H1 (cell line): ENCODE measurements at regions not wholly inside any gene's neighbourhood (a gene's known extent, or its start where the extent isn't known, plus 50 kb on each side); places are given as distances from the start of the nearest gene placed in this dataset.

Experiments
- CTCF ChIA-PET: fragments of 300-600 bp; sonication (Branson Sonifier 250); formaldehyde crosslinking; loops from one replicate; lab custom pipeline; 2021; ENCODE audit not compliant: partially characterized antibody; lab: Charles Lee
- POLR2A ChIA-PET: fragments of 300-600 bp; sonication (Branson Sonifier 250); formaldehyde crosslinking; loops from one replicate; lab custom pipeline; 2021; ENCODE audit warnings: inconsistent platforms; ENCODE audit not compliant: partially characterized antibody; lab: Charles Lee
- DNase-seq, 2 experiments: peaks; one replicate each; pipeline versions ENCODE4 v3.0.0 to v3.0.0-alpha.2; 2010 to 2022; ENCODE audit warnings: low spot score in 2 of 2, low read depth in 1 of 2, mixed read lengths in 1 of 2
- FAIRE-seq: peaks from 2 replicates; lab custom pipeline; 2011; peaks lifted over from hg19 to GRCh38; lab: Jason Lieb, UNC
- H2AFZ ChIP-seq: 2 replicates; pipeline ENCODE4 v1.8.1; 2012; ENCODE audit warnings: low read length, inconsistent platforms
- H2AK5ac ChIP-seq: 2 replicates; pipeline ENCODE4 v1.6.1; 2013; ENCODE audit warnings: low read depth, low read length
- H2BK120ac ChIP-seq: replicated peaks from 2 replicates; pipeline ENCODE3; 2013; ENCODE audit warnings: low read depth, low read length, inconsistent platforms
- H2BK12ac ChIP-seq: 2 replicates; pipeline ENCODE4 v1.6.1; 2013; ENCODE audit warnings: low read depth, low read length
- H2BK15ac ChIP-seq: 2 replicates; pipeline ENCODE4 v1.6.1; 2013; ENCODE audit warnings: low read length
- H2BK20ac ChIP-seq: 2 replicates; pipeline ENCODE4 v1.6.1; 2013; ENCODE audit warnings: low read length
- H2BK5ac ChIP-seq: 2 replicates; pipeline ENCODE4 v1.6.1; 2013; ENCODE audit warnings: low read depth, low read length
- H3K14ac ChIP-seq: 2 replicates; pipeline ENCODE4 v1.6.1; 2013; ENCODE audit warnings: inconsistent platforms; ENCODE audit not compliant: insufficient read length
- H3K18ac ChIP-seq: 2 replicates; pipeline ENCODE4 v1.6.1; 2013; ENCODE audit warnings: low read length; ENCODE audit errors: extremely low read depth
- H3K23ac ChIP-seq: 2 replicates; pipeline ENCODE4 v1.6.1; 2013; ENCODE audit warnings: inconsistent platforms; ENCODE audit not compliant: insufficient read length
- H3K23me2 ChIP-seq: 2 replicates; pipeline ENCODE4 v1.6.1; 2013; ENCODE audit warnings: low read depth, low read length
- H3K27ac ChIP-seq: 2 replicates; pipeline ENCODE4 v1.6.1; 2011; ENCODE audit warnings: low read depth, low read length, inconsistent platforms
- H3K27me3 ChIP-seq, 4 experiments: replicated peaks in 1 of 4; 1 replicate in 1 of 4; 2 replicates in 3 of 4; pipeline versions ENCODE4 v1.6.1 to v1.8.1; 2011 to 2013; ENCODE audit warnings: low read length in 3 of 4, mild to moderate bottlenecking in 3 of 4, inconsistent platforms in 2 of 4, mixed read lengths in 2 of 4, moderate library complexity in 1 of 4; ENCODE audit not compliant: control insufficient read depth in 3 of 4, insufficient read depth in 3 of 4; ENCODE audit errors: extremely low read depth in 1 of 4
- H3K36me3 ChIP-seq, 4 experiments: 2 replicates each; pipeline versions ENCODE4 v1.6.1 to v1.8.1; 2011 to 2013; ENCODE audit warnings: mild to moderate bottlenecking in 4 of 4, low read length in 3 of 4, moderate library complexity in 2 of 4, control low read depth in 1 of 4, inconsistent platforms in 1 of 4; ENCODE audit not compliant: insufficient read depth in 4 of 4, control insufficient read depth in 2 of 4
- H3K4ac ChIP-seq: replicated peaks from 2 replicates; pipeline ENCODE3; 2013; ENCODE audit warnings: low read length, low read depth, mixed read lengths, inconsistent platforms; ENCODE audit not compliant: insufficient read length
- H3K4me1 ChIP-seq, 4 experiments: replicated peaks in 1 of 4; 1 replicate in 1 of 4; 2 replicates in 3 of 4; pipeline versions ENCODE4 v1.6.1 to v1.8.1; 2011 to 2013; ENCODE audit warnings: low read length in 3 of 4, inconsistent platforms in 2 of 4, mixed read lengths in 1 of 4; ENCODE audit not compliant: insufficient read depth in 4 of 4, control insufficient read depth in 3 of 4
- H3K4me2 ChIP-seq, 2 experiments: 2 replicates each; pipeline versions ENCODE4 v1.6.1 to v1.8.1; 2011 to 2013; ENCODE audit warnings: low read depth in 2 of 2, low read length in 2 of 2, control low read depth in 1 of 2, inconsistent platforms in 1 of 2, mild to moderate bottlenecking in 1 of 2; ENCODE audit not compliant: insufficient read depth in 1 of 2
- H3K4me3 ChIP-seq, 4 experiments: fragments of 200-600, 300-600 bp in 1 of 4; sonication (generic), shearing (Covaris generic), sonication (Bioruptor Twin) in 1 of 4; 2 replicates each; pipeline versions ENCODE4 v1.5.1 to v1.8.1; 2011 to 2016; ENCODE audit warnings: low read length in 4 of 4, low read depth in 3 of 4, control low read depth in 2 of 4, inconsistent platforms in 2 of 4, mild to moderate bottlenecking in 2 of 4, mixed read lengths in 1 of 4, moderate library complexity in 1 of 4; ENCODE audit not compliant: insufficient read depth in 2 of 4; ENCODE audit errors: extremely low read depth in 1 of 4
- H3K56ac ChIP-seq: replicated peaks from 2 replicates; pipeline ENCODE3; 2013; ENCODE audit warnings: low read depth, mild to moderate bottlenecking, mixed read lengths, low read length, inconsistent platforms; ENCODE audit not compliant: insufficient read length
- H3K79me1 ChIP-seq: 2 replicates; pipeline ENCODE4 v1.6.1; 2013; ENCODE audit warnings: low read depth, low read length, control low read depth
- H3K79me2 ChIP-seq, 2 experiments: 2 replicates each; pipeline versions ENCODE4 v1.6.1 to v1.8.1; 2012 to 2013; ENCODE audit warnings: low read length in 2 of 2, mild to moderate bottlenecking in 2 of 2, inconsistent platforms in 1 of 2; ENCODE audit not compliant: insufficient read depth in 2 of 2, control insufficient read depth in 1 of 2
- H3K9ac ChIP-seq, 4 experiments: replicated peaks in 1 of 4; 1 replicate in 1 of 4; 2 replicates in 3 of 4; pipeline versions ENCODE4 v1.6.1 to v1.8.1; 2011 to 2013; ENCODE audit warnings: low read depth in 3 of 4, low read length in 3 of 4, control low read depth in 2 of 4, mild to moderate bottlenecking in 2 of 4, moderate library complexity in 2 of 4, inconsistent platforms in 1 of 4; ENCODE audit errors: extremely low read depth in 1 of 4
- H3K9me3 ChIP-seq, 2 experiments: 2 replicates each; pipeline versions ENCODE4 v1.6.1 to v1.8.1; 2012 to 2013; ENCODE audit warnings: mild to moderate bottlenecking in 2 of 2, moderate library complexity in 2 of 2, control low read depth in 1 of 2, inconsistent platforms in 1 of 2, low read depth in 1 of 2, low read length in 1 of 2, mixed read lengths in 1 of 2; ENCODE audit not compliant: insufficient read depth in 2 of 2
- H4K20me1 ChIP-seq, 2 experiments: replicated peaks in 1 of 2; 2 replicates each; pipeline versions ENCODE3 to v1.8.1; 2011 to 2013; ENCODE audit warnings: inconsistent platforms in 2 of 2, low read length in 2 of 2, mild to moderate bottlenecking in 1 of 2; ENCODE audit not compliant: insufficient read depth in 2 of 2, control insufficient read depth in 1 of 2
- H4K5ac ChIP-seq: 2 replicates; pipeline ENCODE4 v1.6.1; 2013; ENCODE audit warnings: low read length, low read depth, mixed read lengths, inconsistent platforms; ENCODE audit not compliant: insufficient read length
- H4K8ac ChIP-seq: 2 replicates; pipeline ENCODE4 v1.8.0; 2013; ENCODE audit warnings: mild to moderate bottlenecking, moderate library complexity, low read length, inconsistent platforms; ENCODE audit not compliant: insufficient read depth; ENCODE audit errors: extremely low read depth
- H4K91ac ChIP-seq: replicated peaks from 2 replicates; pipeline ENCODE3; 2013; ENCODE audit warnings: low read length, mixed read lengths, inconsistent platforms; ENCODE audit not compliant: insufficient read length
- GTF2F1 ChIP-seq: IDR thresholded peaks from 2 replicates; pipeline ENCODE4 v1.6.1; 2012; ENCODE audit warnings: low read depth, low read length, improper control_type of control experiment, borderline replicate concordance
- SIRT6 ChIP-seq: IDR thresholded peaks from one replicate; pipeline ENCODE4 v1.7.1; 2012; ENCODE audit warnings: low read length, inconsistent platforms
- WGBS, 2 experiments: shearing (Covaris generic) in 1 of 2; methylation state at CpG; one replicate each; pipeline versions ENCODE4 v1.1.6 to v1.1.7; 2013 to 2015; ENCODE audit warnings: low lambda C conversion rate in 2 of 2, mixed read lengths in 2 of 2, inconsistent platforms in 1 of 2, low coverage in 1 of 2, missing lambda C conversion rate in 1 of 2; ENCODE audit not compliant: insufficient replicate concordance in 2 of 2, insufficient coverage in 1 of 2, insufficient read length in 1 of 2; ENCODE audit errors: extremely low coverage in 1 of 2, missing lambda C conversion rate in 1 of 2; 5-methylcytosine and 5-hydroxymethylcytosine counted together

DNA sequence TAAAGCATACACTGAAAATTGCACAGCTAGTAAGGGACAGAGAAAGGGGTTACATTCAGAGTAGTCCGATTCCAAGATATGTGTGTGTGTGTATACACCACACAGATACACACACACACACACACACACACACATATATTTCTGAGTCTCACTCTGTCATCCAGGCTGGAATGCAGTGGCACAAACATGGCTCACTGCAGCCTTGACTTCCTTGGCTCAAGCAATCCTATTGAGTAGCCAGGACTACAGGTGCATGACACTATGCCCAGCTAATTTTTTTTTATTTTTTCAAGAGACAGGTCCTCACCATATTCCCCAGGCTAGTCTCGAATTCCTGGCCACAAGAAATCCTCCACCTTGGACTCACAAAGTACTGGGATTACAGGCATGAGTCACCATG, 68.1 kb upstream of the ITPRID2 start:
- no peak overlapping the region for H3K9ac ChIP-seq
- no peaks in the 10 kb centered on the region for H3K27me3 ChIP-seq
- H2BK20ac ChIP-seq, result no peak overlapping the region
- no peaks in the 10 kb centered on the region for H3K9me3 ChIP-seq
- H3K4me2 ChIP-seq, result no peak overlapping the region
- TF ChIP-seq GTF2F1 (no peak), SIRT6 (no peak)
- no peak overlapping the region for H3K56ac ChIP-seq
- no peak overlapping the region for H4K91ac ChIP-seq
- H2BK120ac ChIP-seq, result no peak overlapping the region
- H3K18ac ChIP-seq, result no peak overlapping the region
- H3K27ac ChIP-seq, result no peak overlapping the region
- POLR2A ChIA-PET, result no interaction called here
- H2BK12ac ChIP-seq, result no peak overlapping the region
- H3K4me3 ChIP-seq, result no peak overlapping the region
- H2BK15ac ChIP-seq, result no peak overlapping the region
- no peak overlapping the region for H2AFZ ChIP-seq
- no peaks in the 10 kb centered on the region for H3K79me2 ChIP-seq
- no peak overlapping the region for H2AK5ac ChIP-seq
- 96% methylated on average over 2 of the region's 2 CpGs; no CpG with 5 or more reads in 1 of the 2 experiments for WGBS, 2 experiments
- H3K23me2 ChIP-seq, result no peaks in the 10 kb centered on the region
- no peak overlapping the region for H3K4ac ChIP-seq
- H4K20me1 ChIP-seq, result no peaks in the 10 kb centered on the region
- H3K14ac ChIP-seq, result no peak overlapping the region
- CTCF ChIA-PET, result no interaction called here
- no peak overlapping the region for H4K8ac ChIP-seq
- no peak for FAIRE-seq
- DNase-seq, result no peak
- no peak overlapping the region for H3K23ac ChIP-seq
- H2BK5ac ChIP-seq, result no peak overlapping the region
- H3K36me3 ChIP-seq, result no peaks in the 10 kb centered on the region
- no peaks in the 10 kb centered on the region for H3K4me1 ChIP-seq
- no peaks in the 10 kb centered on the region for H3K79me1 ChIP-seq
- no peak overlapping the region for H4K5ac ChIP-seq
